Erythroblast (primary cell): ENCODE measurements at regions not wholly inside any gene's neighbourhood (a gene's known extent, or its start where the extent isn't known, plus 50 kb on each side); places are given as distances from the start of the nearest gene placed in this dataset.

Experiments used
- DNase-seq, 2 experiments: peaks; one replicate each; lab custom pipeline; 2025; lab: John Stamatoyannopoulos, UW
- GATA1 ChIP-seq: IDR thresholded peaks from 2 replicates; pipeline ENCODE4 v1.6.1; 2011; ENCODE audit warnings: low read depth, mild to moderate bottlenecking, control low read depth, low read length, moderate library complexity
- POLR2A ChIP-seq: IDR thresholded peaks from 2 replicates; pipeline ENCODE4 v1.6.1; 2011; ENCODE audit warnings: mild to moderate bottlenecking, low read length

DNA sequence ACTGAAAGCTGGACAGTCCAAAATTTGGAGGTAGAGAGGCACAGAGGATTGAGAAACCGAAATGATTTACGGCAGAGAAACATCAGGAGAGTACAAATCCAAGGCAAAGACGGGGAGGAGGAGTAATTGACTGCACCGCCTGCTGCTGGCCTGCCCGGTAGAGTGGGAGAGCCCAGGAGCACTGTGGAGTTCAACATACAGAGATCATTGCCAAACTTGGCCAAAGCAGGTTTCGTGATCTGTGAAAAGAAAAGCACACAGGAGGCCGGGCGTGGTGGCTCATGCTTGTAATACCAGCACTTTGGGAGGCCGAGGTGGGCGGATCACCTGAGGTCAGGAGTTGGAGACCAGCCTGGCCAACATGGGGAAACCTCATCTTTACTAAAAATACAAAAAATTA is 306.0 kb upstream of the PFKP start:
- no peak for DNase-seq
- TF ChIP-seq GATA1: no peak
- TF ChIP-seq POLR2A: no peak

DNA sequence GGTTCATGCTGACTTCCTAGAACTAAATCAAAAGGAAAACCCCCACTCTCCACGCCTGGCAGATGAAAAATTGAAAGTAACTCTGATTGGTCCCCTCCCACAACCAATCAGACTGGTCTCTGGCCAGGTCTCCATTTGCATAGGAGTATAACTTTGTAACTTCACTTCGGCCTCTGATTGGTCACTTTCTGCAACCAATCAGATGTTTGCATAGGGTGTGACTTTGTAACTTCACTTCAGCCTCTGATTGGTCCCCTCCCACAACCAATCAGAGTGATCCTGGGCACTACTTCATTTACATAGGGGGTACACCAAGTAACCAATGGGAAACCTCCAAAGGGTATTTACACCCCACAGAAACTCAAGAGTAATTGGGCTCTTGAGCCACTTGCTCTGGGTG is 306.6 kb upstream of the PFKP start:
- TF ChIP-seq GATA1 (no peak), POLR2A (no peak)

DNA sequence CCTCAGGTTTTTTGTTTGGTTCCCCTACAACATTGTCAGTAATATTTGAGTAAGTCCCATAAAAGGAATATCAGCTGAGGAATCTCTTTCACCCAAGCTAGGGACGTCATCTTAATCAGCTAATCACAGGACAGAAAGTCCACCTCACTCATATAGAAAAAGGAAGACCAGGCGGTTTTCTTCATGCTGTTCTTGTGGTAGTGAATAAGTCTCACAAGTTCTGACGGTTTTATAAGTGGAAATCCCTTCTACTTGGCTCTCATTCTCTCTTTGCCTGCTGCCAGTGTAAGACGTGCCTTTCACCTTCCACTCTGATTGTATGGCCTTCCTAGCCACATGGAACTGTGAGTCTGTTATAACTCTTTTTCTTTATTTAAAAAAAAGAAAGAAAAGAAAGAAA is 308.1 kb upstream of the PFKP start:
- TF ChIP-seq GATA1 (no peak), POLR2A (no peak)

More for the DNA sequence above, 306.6 kb upstream of the PFKP start:
- no peak for DNase-seq

DNA sequence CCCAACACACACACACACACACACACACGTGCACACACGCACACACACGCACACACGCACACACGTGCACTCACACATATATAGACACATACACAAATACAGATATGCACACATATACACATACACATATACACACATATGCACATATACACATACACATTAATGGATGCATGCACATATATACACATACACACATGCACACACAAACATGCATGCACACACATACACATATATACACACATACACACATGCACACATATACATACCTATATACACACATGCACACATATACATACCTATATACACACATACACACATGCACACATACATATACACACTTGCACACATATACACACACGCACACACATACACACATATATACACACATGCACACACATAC is 312.4 kb upstream of the PFKP start:
- TF ChIP-seq GATA1 (no peak), POLR2A (no peak)
- no peak for DNase-seq

More for the DNA sequence above, 308.1 kb upstream of the PFKP start:
- DNase-seq: no peak

DNA sequence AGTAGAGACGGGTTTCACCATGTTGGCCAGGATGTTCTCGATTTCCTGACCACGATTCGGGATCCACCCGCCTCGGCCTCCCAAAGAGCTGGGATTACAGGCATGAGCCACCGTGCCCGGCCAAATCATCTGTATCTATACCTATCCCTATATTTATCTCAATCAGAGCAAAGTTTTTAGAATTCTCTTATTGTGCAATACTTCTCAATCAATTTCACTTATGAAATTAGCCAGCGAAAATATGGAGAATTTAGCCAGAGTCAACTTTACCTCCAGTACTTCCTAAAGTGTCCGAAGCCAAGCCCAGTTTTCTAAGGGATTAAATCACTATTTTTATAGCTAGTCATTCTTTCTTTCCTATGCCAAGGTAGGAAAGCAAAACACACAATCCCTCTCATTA is 319.1 kb upstream of the PFKP start:
- DNase-seq: no peak
- no peak for TF ChIP-seq GATA1

DNA sequence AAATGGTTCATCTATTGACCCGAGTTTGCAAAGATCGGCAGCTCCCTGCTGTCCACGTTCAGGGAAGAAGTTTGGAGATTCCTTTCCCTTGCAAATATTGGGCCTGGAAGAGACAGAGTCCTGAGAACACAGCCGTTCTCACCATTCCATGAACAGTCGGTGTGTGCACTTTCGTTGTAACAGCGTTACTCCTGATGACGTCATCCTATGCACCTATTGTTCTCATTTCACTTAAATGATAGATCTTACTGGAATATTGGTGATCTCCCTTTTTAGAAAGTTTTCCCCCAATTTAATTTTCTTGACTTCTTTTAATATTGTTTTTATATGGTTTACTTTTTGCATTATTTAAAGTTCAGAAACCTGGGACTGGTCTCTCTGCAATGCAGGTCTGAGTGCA is 320.7 kb upstream of the PFKP start:
- DNase-seq: no peak

DNA sequence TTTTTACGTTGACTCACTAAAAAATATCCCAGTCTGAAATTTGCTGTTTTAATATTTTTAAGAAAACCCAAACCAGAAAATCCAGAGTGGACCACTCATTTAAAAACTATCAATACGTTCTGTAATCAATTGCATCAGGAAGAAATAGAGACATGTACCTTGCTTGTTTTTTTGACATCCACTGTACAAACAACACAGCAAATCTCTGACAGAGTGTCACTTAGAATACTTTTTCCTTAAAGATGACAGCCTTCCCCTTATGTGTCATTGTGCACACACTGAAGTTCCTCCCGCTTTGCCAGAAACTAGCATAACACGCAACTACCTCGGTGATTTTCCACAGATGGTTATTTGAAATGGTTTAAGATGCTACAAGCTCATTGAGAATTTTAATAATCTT is 321.7 kb upstream of the PFKP start:
- TF ChIP-seq GATA1: no peak
- TF ChIP-seq POLR2A: no peak
- no peak for DNase-seq

More for the DNA sequence above, 320.7 kb upstream of the PFKP start:
- TF ChIP-seq GATA1 (no peak), POLR2A (no peak)

DNA sequence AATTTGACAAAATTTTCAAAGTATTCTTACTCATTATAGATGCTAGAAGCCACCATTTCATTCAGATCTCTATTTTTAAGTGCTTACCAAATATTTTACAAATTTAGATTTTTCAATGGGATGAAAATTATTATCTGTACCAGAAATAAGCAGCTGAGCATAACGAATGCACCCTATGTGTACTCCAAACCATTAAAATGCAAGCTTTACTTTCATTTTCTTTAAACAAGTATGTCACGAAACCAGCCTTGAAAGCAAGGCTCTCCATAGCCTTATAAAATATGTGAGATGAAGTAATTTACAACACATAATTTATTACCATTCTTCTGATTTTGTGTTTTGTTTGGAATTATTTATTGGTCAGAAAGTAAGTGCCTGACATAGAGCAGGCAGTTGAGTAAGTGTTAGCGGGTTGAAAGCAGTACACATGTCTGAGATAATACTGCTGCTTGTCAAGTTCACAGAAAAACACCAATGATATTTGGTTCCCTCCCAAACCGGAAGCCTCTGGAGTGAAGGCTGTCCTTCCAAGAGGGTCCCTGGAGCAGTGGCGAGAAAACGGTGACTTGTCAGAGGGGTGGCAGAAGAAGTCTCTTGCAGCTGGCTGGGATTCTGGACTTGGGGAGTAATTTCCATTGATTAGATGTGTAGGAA is 322.7 kb upstream of the PFKP start:
- TF ChIP-seq GATA1 (no peak), POLR2A (no peak)
- DNase-seq: no peak

DNA sequence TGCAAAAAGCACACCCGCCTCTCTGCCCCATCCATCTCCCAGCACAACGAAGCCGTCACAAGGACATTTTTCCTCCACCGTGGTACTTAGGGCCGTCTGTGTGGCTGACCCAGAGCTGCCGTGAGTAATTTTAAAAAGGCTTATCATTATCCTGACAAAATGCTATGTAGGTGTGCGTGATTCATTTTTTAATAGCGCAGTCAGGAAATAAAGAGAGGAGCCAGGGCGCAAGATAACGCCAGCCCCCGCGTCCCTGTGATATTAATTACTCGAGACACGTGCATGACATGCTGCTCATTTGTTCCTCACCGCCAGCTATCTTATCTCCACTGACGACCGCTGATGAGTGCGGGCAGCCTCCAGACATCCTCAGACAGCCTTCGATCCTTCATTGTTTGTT is 332.7 kb upstream of the PFKP start:
- no peak for DNase-seq
- no peak for TF ChIP-seq POLR2A
- no peak for TF ChIP-seq GATA1

DNA sequence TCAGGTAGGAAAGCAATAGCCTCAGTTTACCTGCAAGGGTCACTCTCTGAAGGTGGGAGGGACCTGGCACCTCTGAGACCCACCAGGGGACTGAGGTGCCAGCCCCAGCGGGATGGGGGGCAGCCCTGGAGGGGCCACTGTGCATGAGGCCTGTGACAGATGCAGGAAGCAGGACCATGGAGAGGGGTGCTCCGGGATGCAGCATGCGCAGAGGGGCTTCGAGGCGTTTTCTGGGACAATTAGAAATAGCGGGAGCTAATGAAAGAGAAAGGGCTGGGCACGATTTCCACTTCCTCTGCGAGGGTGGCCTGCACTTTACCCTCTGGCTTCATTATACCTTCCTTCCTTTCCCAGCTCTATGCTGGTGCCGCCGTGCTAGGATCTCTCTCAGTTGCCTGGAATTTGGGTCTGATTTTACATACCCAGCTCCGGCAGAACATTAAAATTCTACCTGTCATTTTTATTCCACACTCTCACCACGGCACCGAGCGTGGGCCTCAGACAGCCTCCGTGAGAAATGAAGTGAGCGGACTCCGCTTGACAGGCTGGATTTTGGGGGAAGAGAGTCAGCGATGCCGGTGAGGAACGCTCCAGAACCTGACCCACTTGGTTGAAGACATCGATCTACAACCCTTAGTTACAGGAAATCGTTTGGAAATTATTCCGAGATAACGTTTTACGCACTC is 333.9 kb upstream of the PFKP start:
- no peak for DNase-seq
- TF ChIP-seq GATA1 (no peak), POLR2A (no peak)

DNA sequence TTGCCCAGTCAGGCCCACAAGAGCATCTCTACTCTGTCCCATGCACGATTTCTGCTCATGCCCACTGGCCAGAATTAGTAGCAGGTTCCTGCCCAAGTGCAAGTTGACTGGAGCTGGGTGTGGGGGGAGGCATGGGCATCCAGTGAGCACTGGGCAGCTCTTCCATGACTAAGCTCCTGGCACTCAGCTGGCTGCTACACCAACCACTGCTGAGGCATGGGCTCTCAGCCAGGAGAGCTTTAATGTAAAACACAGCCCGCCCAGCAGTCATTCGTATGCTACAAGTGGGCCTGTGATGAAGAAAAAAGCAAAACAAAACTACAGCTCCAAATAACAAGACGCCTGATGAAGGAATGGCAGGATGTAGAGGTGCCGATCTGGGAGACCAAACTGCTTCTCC is 335.4 kb upstream of the PFKP start:
- TF ChIP-seq POLR2A (no peak), GATA1 (no peak)

DNA sequence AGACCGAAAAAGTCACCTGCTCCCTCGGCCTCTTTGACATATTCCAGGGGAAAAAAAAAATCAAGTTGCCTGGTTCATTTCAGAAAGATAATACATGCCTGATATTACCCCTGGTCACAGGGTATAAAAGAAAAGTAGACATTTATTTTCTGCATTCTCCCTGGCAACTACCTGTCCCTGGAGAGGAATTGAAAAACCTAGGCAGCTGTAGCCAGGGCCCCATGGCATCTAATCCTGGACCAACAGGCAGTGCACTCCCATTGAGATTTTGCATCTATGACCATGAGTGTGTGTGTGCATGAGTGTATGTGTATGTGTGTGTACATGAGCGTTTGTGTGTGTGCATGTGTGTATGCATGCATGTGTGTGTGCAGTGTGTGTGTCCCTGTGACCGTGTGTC is 338.2 kb upstream of the PFKP start:
- DNase-seq: no peak

More for the DNA sequence above, 335.4 kb upstream of the PFKP start:
- no peak for DNase-seq

DNA sequence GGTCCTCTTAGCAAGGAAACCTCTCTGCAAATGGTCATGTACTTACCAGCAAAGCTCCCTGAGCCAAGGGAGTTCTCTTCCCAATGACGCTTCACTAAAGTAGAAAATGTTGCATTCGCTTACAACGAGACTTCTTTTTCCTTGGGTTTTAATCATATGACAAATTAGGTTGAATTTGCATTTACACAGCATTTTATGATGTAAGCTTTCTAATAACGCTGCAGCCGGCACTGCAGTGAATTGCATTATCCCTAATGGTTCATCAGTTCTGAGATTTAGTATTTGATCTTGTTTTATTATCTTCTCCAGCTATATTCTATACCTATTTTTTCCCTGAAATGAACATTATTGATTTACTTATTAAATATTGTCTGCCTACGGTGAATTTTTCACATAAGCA is 339.3 kb upstream of the PFKP start:
- no peak for TF ChIP-seq GATA1
- TF ChIP-seq POLR2A: no peak
- no peak for DNase-seq

More for the DNA sequence above, 338.2 kb upstream of the PFKP start:
- TF ChIP-seq POLR2A: no peak
- TF ChIP-seq GATA1: no peak

DNA sequence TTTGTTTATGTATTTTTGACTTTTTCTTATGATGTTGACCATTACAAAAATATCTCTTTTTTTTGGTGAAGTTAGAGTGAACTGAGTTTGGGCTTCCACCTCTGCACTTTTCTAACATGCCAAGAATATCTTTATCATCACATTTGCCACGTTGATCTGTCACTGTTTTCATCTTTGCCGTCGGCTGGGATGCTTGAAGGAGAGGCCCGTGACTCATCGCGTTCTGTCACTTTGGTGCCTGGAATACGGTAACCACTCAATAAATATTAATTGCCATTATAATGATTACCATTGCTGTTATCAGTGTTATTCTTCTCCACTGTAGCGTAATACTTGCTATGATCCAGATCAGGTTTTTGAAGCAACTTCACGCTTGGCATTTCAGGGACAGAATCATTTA is 350.8 kb upstream of the PFKP start:
- TF ChIP-seq GATA1: no peak
- TF ChIP-seq POLR2A: no peak
- no peak for DNase-seq

DNA sequence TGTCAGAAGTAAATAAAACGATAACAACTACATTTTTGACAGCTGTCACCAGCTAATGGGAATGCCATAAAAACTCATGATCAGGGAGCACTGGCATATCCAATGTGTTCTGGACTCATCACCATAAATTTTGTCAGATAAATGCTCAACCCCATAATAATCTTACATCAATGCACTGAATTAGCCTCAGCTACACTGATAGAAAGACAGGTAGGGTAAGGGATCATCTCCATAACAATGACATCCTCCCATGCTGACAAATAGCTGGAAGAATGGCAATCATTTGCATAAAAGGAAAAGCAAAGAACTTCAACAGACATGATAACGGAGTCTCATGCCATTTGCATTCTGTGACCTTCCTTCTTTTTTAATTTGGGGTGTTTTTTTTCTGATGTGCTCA is 352.8 kb upstream of the PFKP start:
- TF ChIP-seq POLR2A (no peak), GATA1 (no peak)
- no peak for DNase-seq
